Mammary epithelial cell (primary cell): ENCODE measurements at regions not wholly inside any gene's neighbourhood (a gene's known extent, or its start where the extent isn't known, plus 50 kb on each side); places are given as distances from the start of the nearest gene placed in this dataset.

Experiments used
- CTCF ChIP-seq, 2 donors: IDR thresholded peaks in 1 of 2; conservative IDR thresholded peaks in 1 of 2; 2 replicates each; pipeline ENCODE4 v1.5.1; 2011 to 2012; ENCODE audit warnings: inconsistent platforms in 2 of 2, low read length in 2 of 2, mild to moderate bottlenecking in 2 of 2, control low read depth in 1 of 2, low read depth in 1 of 2; ENCODE audit not compliant: insufficient read depth in 1 of 2; ENCODE audit errors: extremely low read depth in 1 of 2
- EZH2 ChIP-seq: IDR thresholded peaks from 2 replicates; pipeline ENCODE4 v1.6.1; 2012; ENCODE audit warnings: low read length, inconsistent platforms, borderline replicate concordance

GRCh38 chr4:84319124-84319523, 180.0 kb downstream of the NKX6-1 start:
- no peak for TF ChIP-seq CTCF (conservative IDR thresholded peaks at IDR 0.05 in 1 of 2, IDR thresholded peaks at IDR 0.05 in 1 of 2; ENCODE audit: extremely low read depth in 1 of 2, insufficient read depth in 1 of 2, low read depth in 1 of 2, low read length in 2 of 2)
- no peak for TF ChIP-seq EZH2
